Right atrium auricular region (tissue), 2 donors: ENCODE measurements at regions not wholly inside any gene's neighbourhood (a gene's known extent, or its start where the extent isn't known, plus 50 kb on each side); places are given as distances from the start of the nearest gene placed in this dataset.

Source experiments
- DNase-seq: peaks from one replicate; pipeline ENCODE4 v3.0.0-alpha.2; 2019; ENCODE audit warnings: low spot score
- H3K27ac ChIP-seq, 2 donors: fragments of 200-600 bp; sonication (generic); 1 replicate in 1 of 2; 2 replicates in 1 of 2; pipeline ENCODE4 v1.5.1; 2016 to 2019
- H3K27me3 ChIP-seq, 2 donors: fragments of 200-600 bp; sonication (generic); one replicate each; pipeline versions ENCODE4 v1.5.1 to v1.6.0; 2017 to 2019
- H3K36me3 ChIP-seq: fragments of 200-600 bp; sonication (generic); one replicate; pipeline ENCODE4 v1.5.1; 2016
- H3K4me1 ChIP-seq, 2 donors: fragments of 200-600 bp; sonication (generic); one replicate each; pipeline versions ENCODE4 v1.5.1 to v1.6.0; 2017 to 2019
- H3K4me3 ChIP-seq, 2 donors: fragments of 200-600 bp; sonication (generic); 1 replicate in 1 of 2; 2 replicates in 1 of 2; pipeline ENCODE4 v1.5.1; 2017 to 2019; ENCODE audit warnings: mild to moderate bottlenecking in 1 of 2, moderate library complexity in 1 of 2
- H3K9me3 ChIP-seq, 2 donors: fragments of 200-600 bp; sonication (generic); one replicate each; pipeline ENCODE4 v1.5.1; 2019
- CTCF ChIP-seq, 2 donors: fragments of 200-600 bp; sonication (generic); IDR thresholded peaks; one replicate each; pipeline ENCODE4 v1.5.1; 2019; ENCODE audit warnings: antibody characterized with exemption in 2 of 2

- Histone ChIP-seq H3K27me3 (no peaks in the 10 kb centered on the region), H3K36me3 (no peaks in the 10 kb centered on the region), H3K27ac (no peak overlapping the region), H3K4me1 (no peaks in the 10 kb centered on the region), H3K4me3 (no peak overlapping the region), H3K9me3 (no peaks in the 10 kb centered on the region)
- no peak for DNase-seq
- no peak for TF ChIP-seq CTCF (IDR thresholded peaks at IDR 0.05)
These were observed 142.4 kb downstream of the MREG start for GRCh38 chr2:215870986-215871385.

- Histone ChIP-seq H3K4me3 (no peak overlapping the region), H3K4me1 (no peaks in the 10 kb centered on the region), H3K36me3 (no peaks in the 10 kb centered on the region), H3K27me3 (no peaks in the 10 kb centered on the region), H3K9me3 (no peaks in the 10 kb centered on the region), H3K27ac (peak overlapping the region in 1 of 2 donors; percentile 12)
- TF ChIP-seq CTCF (IDR thresholded peaks at IDR 0.05) = no peak
- no peak for DNase-seq
These were observed 143.3 kb downstream of the MREG start for GRCh38 chr2:215870088-215870490.

- Histone ChIP-seq H3K27me3 (no peaks in the 10 kb centered on the region), H3K27ac (no peak overlapping the region), H3K36me3 (no peaks in the 10 kb centered on the region), H3K4me1 (no peaks in the 10 kb centered on the region), H3K4me3 (no peak overlapping the region), H3K9me3 (no peaks in the 10 kb centered on the region)
- TF ChIP-seq CTCF (IDR thresholded peaks at IDR 0.05) = no peak
- no peak for DNase-seq
These were observed 144.4 kb downstream of the MREG start for GRCh38 chr2:215868846-215869543.

GRCh38 chr2:215866606-215867005, 146.7 kb downstream of the MREG start:
- Histone ChIP-seq H3K4me1 (no peaks in the 10 kb centered on the region), H3K4me3 (no peak overlapping the region), H3K27ac (no peak overlapping the region), H3K9me3 (no peaks in the 10 kb centered on the region), H3K36me3 (no peaks in the 10 kb centered on the region), H3K27me3 (no peaks in the 10 kb centered on the region)
- no peak for DNase-seq
- TF ChIP-seq CTCF (IDR thresholded peaks at IDR 0.05) = no peak

GRCh38 chr2:215863687-215864086, 149.7 kb downstream of the MREG start:
- no peaks in the 10 kb centered on the region for H3K27me3 ChIP-seq
- H3K4me3 ChIP-seq = no peak overlapping the region
- H3K27ac ChIP-seq = no peak overlapping the region
- no peaks in the 10 kb centered on the region for H3K36me3 ChIP-seq
- no peaks in the 10 kb centered on the region for H3K9me3 ChIP-seq
- no peaks in the 10 kb centered on the region for H3K4me1 ChIP-seq
- no peak for DNase-seq
- no peak for TF ChIP-seq CTCF (IDR thresholded peaks at IDR 0.05)

GRCh38 chr2:215862351-215862771, 151.0 kb downstream of the MREG start:
- no peaks in the 10 kb centered on the region for H3K4me1 ChIP-seq
- H3K36me3 ChIP-seq = no peaks in the 10 kb centered on the region
- no peak overlapping the region for H3K27ac ChIP-seq
- no peak overlapping the region for H3K4me3 ChIP-seq
- no peak for TF ChIP-seq CTCF (IDR thresholded peaks at IDR 0.05)
- H3K9me3 ChIP-seq = no peaks in the 10 kb centered on the region
- DNase-seq = no peak
- H3K27me3 ChIP-seq = no peaks in the 10 kb centered on the region
